ENCODE measurements at regions not wholly inside any gene's neighbourhood (a gene's known extent, or its start where the extent isn't known, plus 50 kb on each side); places are given as distances from the start of the nearest gene placed in this dataset.
A peak's percentile ranks its signal among the peaks of the same experiment; 100 is the strongest.

- Histone ChIP-seq H3K27me3 (ENCODE audit: insufficient read depth) (no peaks in the 10 kb centered on the region), H3K27ac (ENCODE audit: low read depth) (no peak overlapping the region), H3F3A (replicated peaks; ENCODE audit: low read depth) (no peaks in the 10 kb centered on the region), H3K36me3 (ENCODE audit: insufficient read depth) (no peaks in the 10 kb centered on the region), H3K4me1 (ENCODE audit: insufficient read depth) (no peaks in the 10 kb centered on the region), H2AFZ (peak overlapping the region; percentile 18; the same call in 1 of the 2 replicates), H3K4me2 (no peak overlapping the region), H3K4me3 (no peak overlapping the region), H3K9me2 (ENCODE audit: insufficient read depth) (peaks cover 11% of the 10 kb centered on the region), H3K79me2 (replicated peaks; ENCODE audit: insufficient read depth) (no peaks in the 10 kb centered on the region), H4K20me1 (replicated peaks; ENCODE audit: insufficient read depth) (no peaks in the 10 kb centered on the region)
- Mint-ChIP-seq H3K4me3 (no peak overlapping the region), H3K27me3 (ENCODE audit: insufficient read depth, low read depth, poor library complexity) (no peaks in the 10 kb centered on the region), H3K36me3 (ENCODE audit: low read depth) (peaks cover 21% of the 10 kb centered on the region), H3K4me1 (no peaks in the 10 kb centered on the region; the same call in 2 of the 3 replicates), H3K9me3 (peaks cover 32% of the 10 kb centered on the region), H3K27ac (no peak overlapping the region)
- no peak for ATAC-seq
- DNase-seq (ENCODE audit: low spot score): no peak
- TF ChIP-seq, protein P1, sequence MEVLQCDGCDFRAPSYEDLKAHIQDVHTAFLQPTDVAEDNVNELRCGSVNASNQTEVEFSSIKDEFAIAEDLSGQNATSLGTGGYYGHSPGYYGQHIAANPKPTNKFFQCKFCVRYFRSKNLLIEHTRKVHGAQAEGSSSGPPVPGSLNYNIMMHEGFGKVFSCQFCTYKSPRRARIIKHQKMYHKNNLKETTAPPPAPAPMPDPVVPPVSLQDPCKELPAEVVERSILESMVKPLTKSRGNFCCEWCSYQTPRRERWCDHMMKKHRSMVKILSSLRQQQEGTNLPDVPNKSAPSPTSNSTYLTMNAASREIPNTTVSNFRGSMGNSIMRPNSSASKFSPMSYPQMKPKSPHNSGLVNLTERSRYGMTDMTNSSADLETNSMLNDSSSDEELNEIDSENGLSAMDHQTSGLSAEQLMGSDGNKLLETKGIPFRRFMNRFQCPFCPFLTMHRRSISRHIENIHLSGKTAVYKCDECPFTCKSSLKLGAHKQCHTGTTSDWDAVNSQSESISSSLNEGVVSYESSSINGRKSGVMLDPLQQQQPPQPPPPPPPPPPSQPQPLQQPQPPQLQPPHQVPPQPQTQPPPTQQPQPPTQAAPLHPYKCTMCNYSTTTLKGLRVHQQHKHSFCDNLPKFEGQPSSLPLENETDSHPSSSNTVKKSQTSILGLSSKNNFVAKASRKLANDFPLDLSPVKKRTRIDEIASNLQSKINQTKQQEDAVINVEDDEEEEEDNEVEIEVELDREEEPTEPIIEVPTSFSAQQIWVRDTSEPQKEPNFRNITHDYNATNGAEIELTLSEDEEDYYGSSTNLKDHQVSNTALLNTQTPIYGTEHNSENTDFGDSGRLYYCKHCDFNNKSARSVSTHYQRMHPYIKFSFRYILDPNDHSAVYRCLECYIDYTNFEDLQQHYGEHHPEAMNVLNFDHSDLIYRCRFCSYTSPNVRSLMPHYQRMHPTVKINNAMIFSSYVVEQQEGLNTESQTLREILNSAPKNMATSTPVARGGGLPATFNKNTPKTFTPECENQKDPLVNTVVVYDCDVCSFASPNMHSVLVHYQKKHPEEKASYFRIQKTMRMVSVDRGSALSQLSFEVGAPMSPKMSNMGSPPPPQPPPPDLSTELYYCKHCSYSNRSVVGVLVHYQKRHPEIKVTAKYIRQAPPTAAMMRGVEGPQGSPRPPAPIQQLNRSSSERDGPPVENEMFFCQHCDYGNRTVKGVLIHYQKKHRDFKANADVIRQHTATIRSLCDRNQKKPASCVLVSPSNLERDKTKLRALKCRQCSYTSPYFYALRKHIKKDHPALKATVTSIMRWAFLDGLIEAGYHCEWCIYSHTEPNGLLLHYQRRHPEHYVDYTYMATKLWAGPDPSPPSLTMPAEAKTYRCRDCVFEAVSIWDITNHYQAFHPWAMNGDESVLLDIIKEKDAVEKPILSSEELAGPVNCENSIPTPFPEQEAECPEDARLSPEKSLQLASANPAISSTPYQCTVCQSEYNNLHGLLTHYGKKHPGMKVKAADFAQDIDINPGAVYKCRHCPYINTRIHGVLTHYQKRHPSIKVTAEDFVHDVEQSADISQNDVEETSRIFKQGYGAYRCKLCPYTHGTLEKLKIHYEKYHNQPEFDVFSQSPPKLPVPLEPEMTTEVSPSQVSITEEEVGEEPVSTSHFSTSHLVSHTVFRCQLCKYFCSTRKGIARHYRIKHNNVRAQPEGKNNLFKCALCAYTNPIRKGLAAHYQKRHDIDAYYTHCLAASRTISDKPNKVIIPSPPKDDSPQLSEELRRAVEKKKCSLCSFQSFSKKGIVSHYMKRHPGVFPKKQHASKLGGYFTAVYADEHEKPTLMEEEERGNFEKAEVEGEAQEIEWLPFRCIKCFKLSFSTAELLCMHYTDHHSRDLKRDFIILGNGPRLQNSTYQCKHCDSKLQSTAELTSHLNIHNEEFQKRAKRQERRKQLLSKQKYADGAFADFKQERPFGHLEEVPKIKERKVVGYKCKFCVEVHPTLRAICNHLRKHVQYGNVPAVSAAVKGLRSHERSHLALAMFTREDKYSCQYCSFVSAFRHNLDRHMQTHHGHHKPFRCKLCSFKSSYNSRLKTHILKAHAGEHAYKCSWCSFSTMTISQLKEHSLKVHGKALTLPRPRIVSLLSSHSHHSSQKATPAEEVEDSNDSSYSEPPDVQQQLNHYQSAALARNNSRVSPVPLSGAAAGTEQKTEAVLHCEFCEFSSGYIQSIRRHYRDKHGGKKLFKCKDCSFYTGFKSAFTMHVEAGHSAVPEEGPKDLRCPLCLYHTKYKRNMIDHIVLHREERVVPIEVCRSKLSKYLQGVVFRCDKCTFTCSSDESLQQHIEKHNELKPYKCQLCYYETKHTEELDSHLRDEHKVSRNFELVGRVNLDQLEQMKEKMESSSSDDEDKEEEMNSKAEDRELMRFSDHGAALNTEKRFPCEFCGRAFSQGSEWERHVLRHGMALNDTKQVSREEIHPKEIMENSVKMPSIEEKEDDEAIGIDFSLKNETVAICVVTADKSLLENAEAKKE (CRISPR knock-in tag; IDR thresholded peaks at IDR 0.05): no peak
- TF ChIP-seq EZH2 (IDR thresholded peaks at IDR 0.05; ENCODE audit: low read depth, unreplicated experiment) (no peak), ETS1 (IDR thresholded peaks at IDR 0.05) (no peak), EZH2phosphoT487 (IDR thresholded peaks at IDR 0.05; ENCODE audit: unreplicated experiment) (no peak), POLR2AphosphoS5 (IDR thresholded peaks at IDR 0.05; ENCODE audit: low read depth) (no peak), NANOG (IDR thresholded peaks at IDR 0.05; ENCODE audit: borderline replicate concordance) (no peak), ZNF331 (CRISPR knock-in tag; IDR thresholded peaks at IDR 0.05; ENCODE audit: low read depth) (no peak), STAT1 (IDR thresholded peaks at IDR 0.05; ENCODE audit: unreplicated experiment) (no peak), ZNF114 (CRISPR knock-in tag; IDR thresholded peaks at IDR 0.05) (no peak), JUNB (IDR thresholded peaks at IDR 0.05; ENCODE audit: unreplicated experiment) (no peak), REST (IDR thresholded peaks at IDR 0.05; ENCODE audit: unreplicated experiment) (no peak), CREB1 (CRISPR knock-in tag; IDR thresholded peaks at IDR 0.05; ENCODE audit: low read depth) (no peak)
- TF ChIP-seq, protein P2, sequence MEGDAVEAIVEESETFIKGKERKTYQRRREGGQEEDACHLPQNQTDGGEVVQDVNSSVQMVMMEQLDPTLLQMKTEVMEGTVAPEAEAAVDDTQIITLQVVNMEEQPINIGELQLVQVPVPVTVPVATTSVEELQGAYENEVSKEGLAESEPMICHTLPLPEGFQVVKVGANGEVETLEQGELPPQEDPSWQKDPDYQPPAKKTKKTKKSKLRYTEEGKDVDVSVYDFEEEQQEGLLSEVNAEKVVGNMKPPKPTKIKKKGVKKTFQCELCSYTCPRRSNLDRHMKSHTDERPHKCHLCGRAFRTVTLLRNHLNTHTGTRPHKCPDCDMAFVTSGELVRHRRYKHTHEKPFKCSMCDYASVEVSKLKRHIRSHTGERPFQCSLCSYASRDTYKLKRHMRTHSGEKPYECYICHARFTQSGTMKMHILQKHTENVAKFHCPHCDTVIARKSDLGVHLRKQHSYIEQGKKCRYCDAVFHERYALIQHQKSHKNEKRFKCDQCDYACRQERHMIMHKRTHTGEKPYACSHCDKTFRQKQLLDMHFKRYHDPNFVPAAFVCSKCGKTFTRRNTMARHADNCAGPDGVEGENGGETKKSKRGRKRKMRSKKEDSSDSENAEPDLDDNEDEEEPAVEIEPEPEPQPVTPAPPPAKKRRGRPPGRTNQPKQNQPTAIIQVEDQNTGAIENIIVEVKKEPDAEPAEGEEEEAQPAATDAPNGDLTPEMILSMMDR (conservative IDR thresholded peaks at IDR 0.05; ENCODE audit: low read depth in 2 of 2): no peak
These were observed 101.6 kb upstream of the PLEKHG7 start for GRCh38 chr12:92601176-92601575.

Data from GM23338 (cell line).